Nephron progenitor cell (in vitro differentiated cells): ENCODE measurements at regions not wholly inside any gene's neighbourhood (a gene's known extent, or its start where the extent isn't known, plus 50 kb on each side); places are given as distances from the start of the nearest gene placed in this dataset.

Experiments
- DNase-seq: peaks from one replicate; pipeline ENCODE4 v3.0.0; 2021
- H3K27ac Mint-ChIP-seq: 2 replicates; pipeline ENCODE4 v1.8.0; 2021; ENCODE audit warnings: mild to moderate bottlenecking, moderate library complexity, mixed read lengths
- H3K27me3 Mint-ChIP-seq: 2 replicates; pipeline ENCODE4 v1.8.0; 2021; ENCODE audit warnings: mild to moderate bottlenecking, low read depth, mixed read lengths; ENCODE audit not compliant: poor library complexity
- H3K36me3 Mint-ChIP-seq: 2 replicates; pipeline ENCODE4 v1.8.0; 2021; ENCODE audit warnings: low read depth, mixed read lengths
- H3K4me1 Mint-ChIP-seq: 2 replicates; pipeline ENCODE4 v1.8.0; 2021; ENCODE audit warnings: mixed read lengths
- H3K4me3 Mint-ChIP-seq: 2 replicates; pipeline ENCODE4 v1.8.0; 2021; ENCODE audit warnings: mild to moderate bottlenecking, moderate library complexity, mixed read lengths
- H3K9me3 Mint-ChIP-seq: 2 replicates; pipeline ENCODE4 v1.8.0; 2021; ENCODE audit warnings: mild to moderate bottlenecking, moderate library complexity, mixed read lengths
- TF ChIP-seq, protein P1 (sequence below): fragments of 200-600 bp; sonication (generic); IDR thresholded peaks from 2 replicates; pipeline ENCODE4 v1.5.0; 2021; ENCODE audit warnings: antibody characterized with exemption

DNA sequence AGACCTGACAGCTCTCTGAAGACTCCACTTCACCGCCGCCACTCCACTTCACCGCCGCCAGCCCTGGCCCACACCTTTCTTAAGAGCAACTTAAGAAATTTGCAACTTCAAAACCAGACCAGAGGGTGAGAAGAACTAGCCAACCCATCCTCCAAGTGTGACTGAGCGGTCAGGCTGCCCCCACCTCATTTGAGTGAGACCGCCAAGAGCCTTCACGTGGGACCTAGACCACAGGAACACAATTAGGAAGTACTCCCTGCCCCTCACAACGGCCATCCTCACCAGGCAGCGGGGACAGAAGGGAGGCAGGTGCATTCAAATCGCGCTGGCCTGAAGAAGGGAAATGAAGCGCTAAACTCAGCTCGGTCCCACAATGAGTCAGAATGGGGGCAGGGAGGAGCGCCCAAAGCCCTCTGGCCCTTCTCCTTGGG is 156.8 kb upstream of the BCL6 start:
- H3K9me3 Mint-ChIP-seq: no peaks in the 10 kb centered on the region
- TF ChIP-seq, protein P1, sequence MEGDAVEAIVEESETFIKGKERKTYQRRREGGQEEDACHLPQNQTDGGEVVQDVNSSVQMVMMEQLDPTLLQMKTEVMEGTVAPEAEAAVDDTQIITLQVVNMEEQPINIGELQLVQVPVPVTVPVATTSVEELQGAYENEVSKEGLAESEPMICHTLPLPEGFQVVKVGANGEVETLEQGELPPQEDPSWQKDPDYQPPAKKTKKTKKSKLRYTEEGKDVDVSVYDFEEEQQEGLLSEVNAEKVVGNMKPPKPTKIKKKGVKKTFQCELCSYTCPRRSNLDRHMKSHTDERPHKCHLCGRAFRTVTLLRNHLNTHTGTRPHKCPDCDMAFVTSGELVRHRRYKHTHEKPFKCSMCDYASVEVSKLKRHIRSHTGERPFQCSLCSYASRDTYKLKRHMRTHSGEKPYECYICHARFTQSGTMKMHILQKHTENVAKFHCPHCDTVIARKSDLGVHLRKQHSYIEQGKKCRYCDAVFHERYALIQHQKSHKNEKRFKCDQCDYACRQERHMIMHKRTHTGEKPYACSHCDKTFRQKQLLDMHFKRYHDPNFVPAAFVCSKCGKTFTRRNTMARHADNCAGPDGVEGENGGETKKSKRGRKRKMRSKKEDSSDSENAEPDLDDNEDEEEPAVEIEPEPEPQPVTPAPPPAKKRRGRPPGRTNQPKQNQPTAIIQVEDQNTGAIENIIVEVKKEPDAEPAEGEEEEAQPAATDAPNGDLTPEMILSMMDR: no peak

DNA sequence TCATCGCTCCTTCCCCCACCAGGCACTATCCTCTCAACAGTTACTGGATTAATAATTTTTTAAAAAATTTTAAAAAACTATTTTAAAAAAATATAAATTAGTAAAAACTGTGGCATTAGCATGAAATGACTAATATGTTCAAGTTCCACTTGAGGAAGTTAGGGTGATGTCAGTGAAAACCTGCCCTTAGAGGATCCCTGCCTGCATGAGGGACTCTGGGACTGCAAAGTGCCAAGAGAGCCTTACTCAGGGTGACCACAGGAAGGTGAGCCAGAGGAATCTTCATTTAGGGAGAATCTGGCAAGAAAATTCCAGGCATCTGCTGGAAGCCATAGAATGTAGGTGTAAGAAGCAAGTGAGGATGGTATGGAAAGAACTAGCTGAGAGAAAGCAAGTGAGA is 157.7 kb upstream of the BCL6 start:
- no peak overlapping the region for H3K27ac Mint-ChIP-seq
- peaks cover 19% of the 10 kb centered on the region for H3K27me3 Mint-ChIP-seq
- H3K9me3 Mint-ChIP-seq: no peaks in the 10 kb centered on the region
- no peak overlapping the region for H3K4me3 Mint-ChIP-seq
- DNase-seq: no peak
- TF ChIP-seq, protein P1: no peak
- H3K36me3 Mint-ChIP-seq: no peaks in the 10 kb centered on the region
- no peaks in the 10 kb centered on the region for H3K4me1 Mint-ChIP-seq

More for the DNA sequence above, 156.8 kb upstream of the BCL6 start:
- no peaks in the 10 kb centered on the region for H3K4me1 Mint-ChIP-seq
- H3K36me3 Mint-ChIP-seq: no peaks in the 10 kb centered on the region
- DNase-seq: no peak
- no peak overlapping the region for H3K4me3 Mint-ChIP-seq
- H3K27ac Mint-ChIP-seq: no peak overlapping the region
- H3K27me3 Mint-ChIP-seq: peaks cover 19% of the 10 kb centered on the region

DNA sequence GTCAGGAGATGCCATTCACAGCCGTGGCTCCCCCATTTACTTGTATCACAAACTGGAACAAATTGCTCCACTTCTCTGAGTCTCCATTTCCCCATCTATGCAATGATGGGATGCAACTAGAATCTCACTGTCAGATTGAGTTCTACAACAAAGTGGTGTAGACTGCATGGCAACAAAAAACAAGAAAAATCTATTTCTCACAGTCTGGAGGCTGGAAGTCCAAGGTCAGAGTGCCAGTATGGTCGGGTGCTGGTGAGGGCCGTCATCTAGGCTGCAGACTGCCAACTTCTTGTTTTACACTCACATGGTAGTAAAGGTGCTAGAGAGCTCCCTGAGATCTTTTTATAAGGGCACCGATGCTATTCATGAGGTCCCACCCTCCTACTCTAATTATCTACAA is 158.4 kb upstream of the BCL6 start:
- Mint-ChIP-seq H3K36me3 (no peaks in the 10 kb centered on the region), H3K9me3 (no peaks in the 10 kb centered on the region), H3K4me1 (no peaks in the 10 kb centered on the region), H3K4me3 (no peak overlapping the region), H3K27me3 (peaks cover 19% of the 10 kb centered on the region), H3K27ac (no peak overlapping the region)
- TF ChIP-seq, protein P1: no peak
- no peak for DNase-seq

DNA sequence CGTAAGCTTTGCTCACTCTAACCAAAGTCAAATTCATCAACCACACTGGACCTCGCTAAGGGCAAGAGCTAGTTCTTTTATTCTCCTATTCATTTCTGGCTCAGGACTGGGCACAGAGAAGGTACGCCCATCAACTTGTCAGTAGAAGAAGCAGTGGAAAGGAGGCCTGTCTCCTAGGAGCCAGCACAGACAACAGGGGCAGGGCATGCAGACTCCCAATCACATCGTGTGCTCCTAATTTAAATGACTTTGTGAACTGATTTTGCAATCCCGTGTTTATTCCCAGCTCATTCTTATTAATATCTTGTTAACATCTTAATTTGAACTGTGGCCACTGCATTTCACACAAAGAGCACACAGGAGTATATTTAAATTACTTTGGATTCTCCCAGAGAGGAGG is 161.1 kb upstream of the BCL6 start:
- Mint-ChIP-seq H3K27ac (no peak overlapping the region), H3K36me3 (no peaks in the 10 kb centered on the region), H3K27me3 (peaks cover 11% of the 10 kb centered on the region), H3K9me3 (no peaks in the 10 kb centered on the region), H3K4me1 (no peaks in the 10 kb centered on the region), H3K4me3 (no peak overlapping the region)
- DNase-seq: no peak
- TF ChIP-seq, protein P1: no peak

DNA sequence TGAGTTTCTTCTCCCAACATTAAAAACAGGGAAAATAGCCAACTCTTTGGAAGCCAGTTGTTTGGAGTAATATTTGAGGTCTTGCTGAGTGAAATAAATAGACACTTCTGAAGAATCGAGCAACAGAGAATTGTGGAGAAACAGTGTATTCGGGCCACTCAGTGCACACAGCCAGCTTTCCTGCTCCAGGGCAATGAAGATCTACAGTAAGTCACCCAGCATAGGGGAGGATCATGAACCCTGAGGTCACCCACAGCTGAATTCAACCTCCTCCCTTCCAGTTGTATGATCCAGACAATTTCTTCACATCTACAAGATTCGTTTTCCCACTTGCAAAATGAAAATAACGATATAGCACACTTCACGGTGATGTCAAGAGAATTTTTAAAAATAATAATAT is 161.7 kb upstream of the BCL6 start:
- H3K9me3 Mint-ChIP-seq: no peaks in the 10 kb centered on the region

DNA sequence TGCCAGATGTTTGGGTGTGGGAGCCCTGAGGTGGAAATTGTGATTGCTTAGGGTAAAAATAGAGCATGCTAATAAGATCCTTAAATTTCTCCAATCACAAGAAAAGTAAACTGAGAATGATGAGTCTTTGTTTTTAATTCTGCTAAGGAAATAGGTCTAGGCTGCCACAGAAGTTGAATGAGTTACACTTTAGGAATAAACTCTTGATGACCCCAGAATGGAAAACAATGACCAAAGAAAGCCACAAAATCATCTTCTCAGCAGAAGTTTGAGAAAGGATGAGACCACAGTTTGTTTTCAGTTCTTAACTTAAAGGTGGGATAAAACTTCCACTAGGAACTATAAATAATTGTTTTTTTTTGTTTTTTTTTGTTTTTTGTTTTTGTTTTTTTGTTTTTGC is 164.6 kb upstream of the BCL6 start:
- no peaks in the 10 kb centered on the region for H3K9me3 Mint-ChIP-seq
- peaks cover 5% of the 10 kb centered on the region for H3K27me3 Mint-ChIP-seq
- H3K4me1 Mint-ChIP-seq: peaks cover 23% of the 10 kb centered on the region
- no peak for DNase-seq
- TF ChIP-seq, protein P1: no peak
- no peak overlapping the region for H3K4me3 Mint-ChIP-seq
- H3K27ac Mint-ChIP-seq: no peak overlapping the region
- no peaks in the 10 kb centered on the region for H3K36me3 Mint-ChIP-seq

More for the DNA sequence above, 161.7 kb upstream of the BCL6 start:
- Mint-ChIP-seq H3K36me3 (no peaks in the 10 kb centered on the region), H3K27ac (no peak overlapping the region), H3K4me1 (no peaks in the 10 kb centered on the region), H3K27me3 (peaks cover 10% of the 10 kb centered on the region), H3K4me3 (no peak overlapping the region)
- TF ChIP-seq, protein P1: no peak
- no peak for DNase-seq
